Astrocyte (in vitro differentiated cells and primary cell): ENCODE measurements at regions not wholly inside any gene's neighbourhood (a gene's known extent, or its start where the extent isn't known, plus 50 kb on each side); places are given as distances from the start of the nearest gene placed in this dataset.

ENCODE experiments used
- DNase-seq: peaks from one replicate; pipeline ENCODE4 v3.0.0-alpha.2; 2010; ENCODE audit warnings: low read depth
- FAIRE-seq: peaks from 2 replicates; lab custom pipeline; 2011; peaks lifted over from hg19 to GRCh38; lab: Jason Lieb, UNC
- H2AFZ ChIP-seq: 2 replicates; pipeline ENCODE4 v1.6.0; 2012; ENCODE audit warnings: low read depth, low read length, inconsistent platforms
- H3K27ac ChIP-seq: 2 replicates; pipeline ENCODE4 v1.5.1; 2011; ENCODE audit warnings: low read depth, low read length, inconsistent platforms
- H3K27me3 ChIP-seq: 2 replicates; pipeline ENCODE4 v1.6.0; 2011; ENCODE audit warnings: low read length, inconsistent platforms; ENCODE audit not compliant: insufficient read depth
- H3K36me3 ChIP-seq: 2 replicates; pipeline ENCODE4 v1.5.1; 2011; ENCODE audit warnings: low read length, inconsistent platforms; ENCODE audit not compliant: insufficient read depth
- H3K4me1 ChIP-seq: 2 replicates; pipeline ENCODE4 v1.5.1; 2011; ENCODE audit warnings: low read length, inconsistent platforms; ENCODE audit not compliant: insufficient read depth
- H3K4me2 ChIP-seq: 2 replicates; pipeline ENCODE4 v1.6.0; 2012; ENCODE audit warnings: low read length, inconsistent platforms
- H3K4me3 ChIP-seq: 2 replicates; pipeline ENCODE4 v1.5.1; 2011; ENCODE audit warnings: low read depth, mild to moderate bottlenecking, low read length, inconsistent platforms; ENCODE audit not compliant: insufficient read depth
- H3K79me2 ChIP-seq: 2 replicates; pipeline ENCODE4 v1.6.0; 2012; ENCODE audit warnings: mild to moderate bottlenecking, low read length, inconsistent platforms; ENCODE audit not compliant: insufficient read depth
- H3K9ac ChIP-seq: 2 replicates; pipeline ENCODE4 v1.6.0; 2012; ENCODE audit warnings: mild to moderate bottlenecking, low read length, inconsistent platforms
- H3K9me3 ChIP-seq: 2 replicates; pipeline ENCODE4 v1.5.1; 2012; ENCODE audit warnings: low read depth, mild to moderate bottlenecking, low read length, inconsistent platforms; ENCODE audit not compliant: insufficient read depth
- H4K20me1 ChIP-seq: 2 replicates; pipeline ENCODE4 v1.6.0; 2012; ENCODE audit warnings: low read length, inconsistent platforms; ENCODE audit not compliant: insufficient read depth
- H3K27ac Mint-ChIP-seq: one replicate; pipeline ENCODE4 v1.8.0; 2021; ENCODE audit warnings: mild to moderate bottlenecking, mixed read lengths; ENCODE audit not compliant: unreplicated experiment
- H3K27me3 Mint-ChIP-seq: one replicate; pipeline ENCODE4 v1.8.0; 2021; ENCODE audit warnings: low read depth, mixed read lengths; ENCODE audit not compliant: unreplicated experiment
- H3K36me3 Mint-ChIP-seq: one replicate; pipeline ENCODE4 v1.8.0; 2021; ENCODE audit warnings: low read depth, mixed read lengths; ENCODE audit not compliant: unreplicated experiment
- H3K4me1 Mint-ChIP-seq: one replicate; pipeline ENCODE4 v1.8.0; 2021; ENCODE audit warnings: low read depth, mixed read lengths; ENCODE audit not compliant: unreplicated experiment
- H3K4me3 Mint-ChIP-seq: one replicate; pipeline ENCODE4 v1.8.0; 2021; ENCODE audit warnings: mild to moderate bottlenecking, moderate library complexity, mixed read lengths; ENCODE audit not compliant: unreplicated experiment
- H3K9me3 Mint-ChIP-seq: one replicate; pipeline ENCODE4 v1.8.0; 2021; ENCODE audit warnings: mild to moderate bottlenecking, mixed read lengths; ENCODE audit not compliant: unreplicated experiment
- CTCF ChIP-seq: IDR thresholded peaks from 2 replicates; pipeline ENCODE4 v1.5.1; 2011; ENCODE audit warnings: low read depth, mild to moderate bottlenecking, inconsistent platforms, low read length, moderate library complexity; ENCODE audit not compliant: insufficient read depth
- EZH2 ChIP-seq: IDR thresholded peaks from 2 replicates; pipeline ENCODE4 v1.6.1; 2012; ENCODE audit warnings: mild to moderate bottlenecking, low read length, inconsistent platforms; ENCODE audit not compliant: insufficient read depth

GRCh38 chr2:129903586-129904425, 75.7 kb upstream of the RAB6C start:
- Mint-ChIP-seq H3K4me1 (no peaks in the 10 kb centered on the region), H3K9me3 (peaks cover 5% of the 10 kb centered on the region), H3K36me3 (no peaks in the 10 kb centered on the region), H3K27me3 (peaks cover 28% of the 10 kb centered on the region), H3K27ac (no peak overlapping the region), H3K4me3 (no peak overlapping the region)
- Histone ChIP-seq H3K27me3 (no peaks in the 10 kb centered on the region), H3K27ac (no peak overlapping the region), H3K36me3 (no peaks in the 10 kb centered on the region), H3K4me2 (no peak overlapping the region), H3K4me3 (no peak overlapping the region), H2AFZ (no peak overlapping the region), H3K4me1 (no peaks in the 10 kb centered on the region), H3K79me2 (no peaks in the 10 kb centered on the region), H3K9me3 (no peaks in the 10 kb centered on the region), H3K9ac (no peak overlapping the region), H4K20me1 (no peaks in the 10 kb centered on the region)
- FAIRE-seq (no peak), DNase-seq (no peak)
- TF ChIP-seq CTCF = no peak

GRCh38 chr2:129904532-129905446, 74.7 kb upstream of the RAB6C start:
- H3K27ac ChIP-seq = no peak overlapping the region
- Mint-ChIP-seq H3K36me3 (no peaks in the 10 kb centered on the region), H3K27ac (no peak overlapping the region), H3K4me3 (no peak overlapping the region), H3K9me3 (peaks cover 3% of the 10 kb centered on the region), H3K4me1 (no peaks in the 10 kb centered on the region), H3K27me3 (peaks cover 30% of the 10 kb centered on the region)
- TF ChIP-seq EZH2 = no peak
- no peak for TF ChIP-seq CTCF
- no peaks in the 10 kb centered on the region for H4K20me1 ChIP-seq
- H3K79me2 ChIP-seq = no peaks in the 10 kb centered on the region
- DNase-seq = no peak
- H3K4me1 ChIP-seq = no peaks in the 10 kb centered on the region
- no peak overlapping the region for H3K4me3 ChIP-seq
- no peak overlapping the region for H3K9ac ChIP-seq
- H3K36me3 ChIP-seq = no peaks in the 10 kb centered on the region
- H2AFZ ChIP-seq = no peak overlapping the region
- no peaks in the 10 kb centered on the region for H3K27me3 ChIP-seq
- H3K9me3 ChIP-seq = no peaks in the 10 kb centered on the region
- no peak for FAIRE-seq
- no peak overlapping the region for H3K4me2 ChIP-seq
